GM18519 (cell line): ENCODE measurements at regions not wholly inside any gene's neighbourhood (a gene's known extent, or its start where the extent isn't known, plus 50 kb on each side); places are given as distances from the start of the nearest gene placed in this dataset.
"Not testable (repeated sequence)": the region's sequence is repeated elsewhere in the genome, so short reads cannot be mapped to it uniquely, and the experiment has no call there.

ENCODE experiments used
- ATAC-seq: cut with Tn5 transposase; IDR thresholded peaks from one replicate; pipeline ENCODE4 v1.9.1; 2021; ENCODE audit warnings: mild to moderate bottlenecking, moderate library complexity; ENCODE audit not compliant: unreplicated experiment, low FRiP score

DNA sequence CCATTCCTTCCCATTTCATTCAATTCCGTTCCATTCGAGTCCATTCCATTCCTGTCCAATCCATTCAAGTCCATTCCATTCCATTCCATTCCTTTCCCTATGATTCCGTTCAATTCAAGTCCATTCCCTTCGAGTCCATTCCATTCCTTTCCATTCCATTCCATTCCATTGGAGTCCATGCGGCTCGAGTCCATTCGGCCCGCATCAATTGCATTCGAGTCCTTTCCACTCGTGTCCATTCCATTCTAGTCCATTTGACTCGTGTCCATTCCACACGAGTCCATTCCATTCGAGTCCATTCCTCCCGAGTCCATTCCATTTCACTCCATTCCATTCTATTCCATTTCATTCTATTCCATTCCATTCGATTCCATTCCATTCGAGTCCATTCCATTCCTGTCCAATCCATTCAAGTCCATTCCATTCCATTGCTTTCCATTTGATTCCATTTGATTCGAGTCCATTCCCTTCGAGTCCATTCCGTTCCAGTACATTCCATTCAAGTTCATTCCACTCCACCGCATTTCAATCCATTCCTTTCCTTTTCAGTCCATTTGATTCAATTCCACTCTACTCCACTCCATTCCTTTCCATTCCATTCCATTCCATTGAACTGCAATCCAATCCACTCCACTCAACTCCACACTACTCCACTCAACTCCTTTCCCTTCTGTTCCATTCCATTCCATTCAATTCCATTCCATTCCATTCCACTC, 2565.9 kb upstream of the TPTE start:
- ATAC-seq: not testable (repeated sequence)

DNA sequence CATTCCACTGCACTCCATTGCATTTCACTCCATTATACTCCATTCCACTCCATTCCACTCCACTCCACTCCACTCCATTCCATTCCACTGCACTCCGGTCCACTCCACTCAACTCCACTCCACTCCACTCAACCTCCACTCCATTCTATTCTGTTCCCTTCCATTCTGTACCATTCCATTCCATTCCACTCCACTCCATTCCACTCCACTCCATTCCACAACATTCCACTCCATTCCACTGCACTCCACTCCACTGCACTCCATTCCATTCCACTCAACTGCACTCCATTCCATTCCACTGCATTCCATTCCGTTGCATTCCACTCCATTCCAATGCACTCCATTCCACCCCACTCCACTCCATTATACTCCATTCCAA, 2565.3 kb upstream of the TPTE start:
- not testable (repeated sequence) for ATAC-seq

DNA sequence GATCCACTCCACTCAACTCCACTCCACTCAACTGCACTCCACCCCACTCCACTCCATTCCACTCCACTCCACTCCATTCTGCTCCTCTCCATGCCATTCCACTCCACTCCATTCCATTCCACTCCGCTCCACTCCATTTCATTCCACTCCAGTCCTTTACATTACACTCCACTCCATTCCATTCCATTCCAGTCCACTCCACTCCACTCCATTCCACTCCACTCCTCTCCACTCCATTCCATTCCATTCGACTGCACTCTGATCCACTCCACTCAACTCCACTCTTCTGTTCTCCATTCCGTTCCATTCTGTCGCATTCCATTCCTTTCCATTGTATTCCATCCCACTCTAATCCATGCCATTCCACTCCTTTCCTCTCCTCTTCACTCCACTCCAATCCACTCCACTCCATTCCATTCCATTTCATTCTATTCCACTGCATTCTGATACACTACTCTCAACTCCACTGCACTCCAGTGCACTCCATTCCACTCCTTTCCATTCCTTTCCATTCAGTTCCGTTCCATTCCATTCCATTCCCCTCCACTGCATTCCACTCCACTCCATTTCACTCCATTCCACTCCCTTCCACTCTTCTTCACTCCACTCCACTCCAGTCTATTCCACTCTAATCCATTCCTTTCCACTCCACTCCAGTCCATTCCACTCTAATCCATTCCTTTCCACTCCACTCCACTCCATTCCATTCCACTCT, 2564.2 kb upstream of the TPTE start:
- ATAC-seq: not testable (repeated sequence)

DNA sequence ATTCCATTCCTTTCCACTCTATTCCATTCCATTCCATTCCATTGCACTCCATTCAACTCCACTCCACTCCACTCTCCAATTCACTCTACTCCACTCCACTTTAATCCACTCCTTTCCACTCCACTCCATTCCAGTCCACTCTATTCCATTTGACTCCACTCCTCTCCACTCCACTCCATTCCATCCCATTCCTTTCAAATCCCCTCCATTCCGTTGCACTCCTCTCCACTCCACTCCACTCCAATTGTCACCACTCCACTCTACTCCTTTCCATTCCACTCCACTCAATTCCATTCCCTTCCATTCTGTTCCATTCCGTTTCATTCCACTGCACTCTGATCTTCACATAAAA, 2563.7 kb upstream of the TPTE start:
- ATAC-seq: no peak
